ENCODE measurements at regions not wholly inside any gene's neighbourhood (a gene's known extent, or its start where the extent isn't known, plus 50 kb on each side); places are given as distances from the start of the nearest gene placed in this dataset.

DNA sequence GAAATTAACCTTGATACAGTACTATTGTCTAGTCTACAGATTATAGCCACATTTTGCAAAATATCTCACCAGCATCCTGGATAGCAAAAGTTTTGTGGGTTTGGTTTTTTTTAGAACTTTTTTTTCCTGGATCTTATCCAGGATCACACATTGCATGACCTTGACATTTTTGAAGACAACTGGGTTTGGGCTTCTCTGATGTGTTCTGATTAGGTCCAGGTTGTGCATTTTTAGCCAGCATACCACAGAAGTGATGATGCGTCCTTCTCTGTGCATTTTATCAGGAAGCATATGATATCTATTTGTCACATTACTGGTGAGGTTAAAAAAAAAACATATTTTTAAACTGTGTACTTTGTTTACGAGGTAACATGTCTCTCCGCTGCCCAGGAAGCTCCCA is 221.0 kb upstream of the OSR1 start:
- DNase-seq, result no peak

DNA sequence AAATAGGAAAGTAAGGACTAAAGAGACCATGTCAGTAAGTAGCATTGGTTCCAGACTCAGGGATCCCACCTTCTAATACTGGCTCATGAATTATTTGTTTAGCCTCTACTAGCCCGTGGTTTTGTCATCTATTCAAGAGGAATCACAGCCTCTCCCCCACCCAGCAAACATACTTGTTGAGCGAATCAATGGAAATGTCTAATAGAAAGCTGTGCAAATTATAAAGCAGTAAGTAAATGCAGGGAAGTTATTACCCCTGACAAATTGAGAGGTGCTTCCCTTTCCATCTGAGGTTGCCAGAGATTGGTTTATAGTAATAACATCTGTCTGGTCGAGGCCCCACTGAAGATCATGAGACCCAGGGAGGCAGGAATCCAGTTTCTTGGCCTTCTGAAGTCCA is 219.3 kb upstream of the OSR1 start:
- no peak for DNase-seq

DNA sequence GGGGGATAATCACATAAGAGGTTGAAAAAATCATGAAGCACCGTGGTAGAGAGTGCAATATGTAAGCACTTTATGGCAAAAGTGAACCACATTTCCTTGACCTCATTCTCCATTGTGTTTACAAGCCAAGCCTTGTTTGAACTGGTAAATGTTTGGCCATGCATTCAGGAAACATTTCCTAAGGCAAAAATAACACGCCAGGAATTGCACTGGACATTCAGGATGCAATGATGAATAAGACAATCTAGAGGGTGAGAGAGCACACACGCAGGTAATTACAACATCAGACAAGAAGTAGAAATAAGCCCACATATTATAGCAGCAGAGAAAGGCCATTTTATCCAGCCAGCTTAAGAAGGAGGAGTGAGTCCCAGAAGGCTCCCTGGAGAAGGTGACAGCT is 218.0 kb upstream of the OSR1 start:
- DNase-seq, result no peak

DNA sequence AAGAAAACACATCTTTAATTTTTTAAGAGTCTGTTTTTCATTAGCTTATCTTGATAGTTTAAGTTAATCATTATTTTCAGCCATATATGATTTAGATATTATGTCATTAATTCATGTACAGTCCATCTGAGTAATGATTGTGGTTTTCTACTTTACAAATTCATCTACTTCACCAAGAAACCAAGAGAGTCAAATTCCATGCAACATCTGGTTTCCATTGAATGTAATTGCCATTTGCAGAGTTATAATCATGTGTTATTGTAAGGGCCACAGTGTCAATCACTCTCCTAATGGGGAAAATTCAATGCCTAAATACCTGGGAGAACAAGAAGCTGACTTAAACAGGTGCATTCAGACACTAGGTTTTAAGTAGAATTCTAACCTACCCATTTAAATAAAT is 217.2 kb upstream of the OSR1 start:
- DNase-seq, result no peak

DNA sequence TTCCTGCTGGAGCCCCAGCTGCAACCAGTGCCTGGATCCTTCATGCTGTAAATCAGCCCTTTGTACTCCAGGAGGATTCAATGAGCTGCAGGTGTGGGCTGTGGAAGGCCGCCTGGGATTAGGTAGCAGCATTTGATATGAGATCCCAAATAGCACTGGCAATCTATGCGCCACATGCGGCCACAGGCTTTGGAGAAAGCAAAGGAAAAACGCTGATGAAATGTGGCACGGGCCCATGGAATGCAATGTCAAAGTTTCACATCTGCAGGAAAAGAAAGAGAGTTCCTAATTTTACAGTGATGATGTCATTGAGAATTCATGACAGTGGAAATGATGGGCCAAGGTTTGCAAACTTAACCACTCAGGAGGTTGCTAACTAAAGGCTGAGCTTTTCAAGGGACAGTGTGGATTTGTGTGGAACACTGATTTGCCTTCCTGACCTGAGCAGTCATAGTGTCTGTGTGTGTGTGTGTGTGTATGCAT is 216.4 kb upstream of the OSR1 start:
- DNase-seq, result no peak

DNA sequence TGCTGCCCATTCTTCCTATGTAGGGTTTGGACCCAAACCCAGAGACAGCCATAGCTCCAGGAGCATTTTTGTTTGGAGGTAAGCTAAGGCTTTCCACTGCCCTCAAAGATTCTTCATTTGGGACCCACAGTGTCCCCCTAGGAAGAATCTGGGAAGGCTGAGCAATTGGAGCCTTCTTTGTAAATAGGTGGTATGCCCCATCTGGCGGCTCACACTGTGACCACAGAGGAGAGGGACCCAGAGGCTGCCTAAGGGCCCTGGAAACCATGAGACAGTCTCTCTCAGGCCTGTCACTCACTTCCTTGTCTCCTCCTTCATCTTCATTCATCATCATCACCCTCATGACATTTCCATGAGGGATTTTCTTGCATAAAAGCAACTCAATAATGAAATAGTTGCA is 215.4 kb upstream of the OSR1 start:
- no peak for DNase-seq

DNA sequence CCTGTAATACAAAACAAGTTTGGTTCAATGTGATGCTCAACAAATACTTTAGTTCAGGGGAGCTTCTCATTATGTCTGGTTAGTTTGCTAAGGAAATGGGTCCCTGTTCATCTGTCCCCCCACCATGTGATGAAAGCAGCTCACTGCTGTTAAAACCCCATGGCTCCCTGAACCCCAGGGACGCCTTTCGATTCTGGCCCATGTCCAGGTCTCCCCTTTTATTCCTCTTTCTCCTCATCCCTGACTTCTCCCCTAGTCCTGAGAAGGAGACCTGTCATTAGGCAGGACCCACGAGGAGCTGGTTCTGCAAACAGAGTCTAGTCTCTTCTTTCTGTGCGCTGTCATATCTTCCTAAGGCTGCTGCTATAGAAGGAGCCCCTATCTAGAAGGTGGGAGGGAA is 213.3 kb upstream of the OSR1 start:
- no peak for DNase-seq

DNA sequence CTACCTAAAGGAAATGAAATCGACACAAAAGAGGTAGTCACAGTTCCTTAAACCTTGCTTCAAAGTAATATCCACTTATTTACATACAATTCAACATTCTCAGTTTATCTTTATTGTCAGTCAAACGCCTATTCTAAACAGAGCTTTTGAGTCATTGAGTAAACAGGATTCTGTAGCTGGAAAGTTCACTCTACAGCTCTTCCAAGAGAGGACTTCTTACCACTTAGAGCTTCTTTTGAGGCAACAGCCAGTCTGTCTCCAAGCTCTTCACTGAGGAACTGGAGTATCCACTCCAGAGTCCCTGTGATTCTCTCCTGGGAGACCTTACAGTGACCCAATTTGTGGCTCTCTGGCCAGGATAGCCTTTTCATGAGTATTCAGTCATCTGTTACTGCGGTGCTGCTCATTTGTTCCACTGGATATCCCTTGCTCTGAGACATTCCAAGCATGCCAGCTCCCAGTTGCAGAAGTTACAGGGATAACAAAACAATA is 210.9 kb upstream of the OSR1 start:
- DNase-seq, result no peak

DNA sequence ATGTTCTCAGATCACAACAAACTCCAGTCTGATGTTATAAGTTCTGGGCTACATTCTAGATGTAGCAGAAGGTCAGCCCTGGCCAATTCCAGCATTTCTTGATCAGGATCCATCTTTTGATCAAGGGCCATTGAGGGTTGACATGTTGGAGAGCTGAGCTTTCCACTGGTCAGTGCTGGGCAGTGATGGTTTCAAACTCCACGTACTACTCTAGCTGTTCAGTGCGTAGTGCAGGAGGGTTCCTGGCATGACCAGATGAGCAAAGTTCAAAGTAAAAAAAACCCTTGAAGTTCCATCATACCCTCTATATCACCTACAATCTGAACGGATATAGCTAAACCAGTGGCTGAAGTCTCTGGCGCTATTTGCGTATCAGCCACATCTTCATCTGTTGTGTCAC is 210.4 kb upstream of the OSR1 start:
- no peak for DNase-seq

DNA sequence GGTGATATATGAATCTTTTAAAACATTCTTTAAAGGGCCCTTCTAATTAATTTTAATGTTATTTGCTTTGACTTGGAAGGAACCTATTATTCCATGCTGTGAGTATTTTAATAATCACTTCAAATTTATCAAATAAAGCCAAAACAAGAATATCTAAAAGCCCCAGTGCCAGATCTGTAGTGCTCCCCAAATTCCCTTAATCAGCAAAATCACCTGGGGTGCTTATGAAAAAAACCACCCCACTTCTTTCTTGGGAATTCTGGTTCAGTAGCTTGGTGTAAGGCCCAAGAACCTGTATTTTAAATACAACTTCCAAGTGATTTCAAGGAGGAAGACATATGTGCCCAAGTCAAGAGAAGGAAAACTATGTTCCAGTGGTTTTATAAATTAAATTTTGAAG is 202.4 kb upstream of the OSR1 start:
- DNase-seq, result no peak

DNA sequence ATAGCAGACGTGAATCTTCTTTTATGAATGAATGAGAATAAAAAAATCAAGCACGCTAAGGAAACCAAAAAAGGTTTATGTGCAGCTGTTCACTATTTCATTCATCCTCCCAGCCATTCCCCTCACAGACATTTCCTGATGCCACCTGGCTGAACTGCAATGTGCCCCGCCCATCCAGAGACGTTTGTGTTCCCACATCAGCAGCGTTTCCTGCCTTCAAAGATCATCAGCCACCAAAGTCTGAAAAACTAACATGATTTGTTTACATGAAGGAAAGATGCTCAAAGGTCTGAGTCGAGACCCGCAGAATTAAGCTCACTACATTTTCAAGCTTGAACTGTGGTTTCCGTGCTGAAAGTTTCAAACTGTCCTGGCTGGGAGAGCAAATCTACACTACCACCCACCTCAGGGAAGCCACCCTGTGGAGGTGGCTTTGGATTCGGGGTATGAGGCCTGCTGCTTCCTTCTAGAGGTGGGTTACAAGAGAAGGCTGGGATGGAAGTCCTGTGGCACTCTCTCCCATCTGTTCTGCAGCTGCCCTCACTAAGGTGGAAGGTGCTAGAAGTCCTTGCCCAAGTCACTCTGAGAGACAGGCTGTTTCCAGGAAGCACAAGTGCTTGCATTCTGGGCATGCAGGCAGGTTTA is 201.3 kb upstream of the OSR1 start:
- no peak for DNase-seq

DNA sequence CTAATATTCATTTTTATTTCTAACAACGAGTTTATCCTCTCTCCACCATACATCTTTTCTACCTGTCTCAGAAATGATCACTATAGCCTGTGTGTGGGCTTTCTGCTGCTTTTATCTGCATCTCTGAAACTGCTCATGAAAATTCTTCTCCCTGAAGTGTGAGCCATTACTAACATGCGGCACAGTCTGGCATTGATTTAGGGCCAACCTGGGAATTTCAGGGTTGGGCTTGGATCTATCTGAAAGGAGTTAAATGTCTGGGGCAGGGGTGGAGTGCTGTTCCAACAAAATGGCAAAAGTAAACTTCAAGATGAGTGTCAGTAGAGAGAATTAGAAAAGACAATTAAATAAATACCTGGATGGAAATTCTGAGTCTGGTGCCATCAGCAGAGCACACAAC is 198.2 kb upstream of the OSR1 start:
- no peak for DNase-seq

DNA sequence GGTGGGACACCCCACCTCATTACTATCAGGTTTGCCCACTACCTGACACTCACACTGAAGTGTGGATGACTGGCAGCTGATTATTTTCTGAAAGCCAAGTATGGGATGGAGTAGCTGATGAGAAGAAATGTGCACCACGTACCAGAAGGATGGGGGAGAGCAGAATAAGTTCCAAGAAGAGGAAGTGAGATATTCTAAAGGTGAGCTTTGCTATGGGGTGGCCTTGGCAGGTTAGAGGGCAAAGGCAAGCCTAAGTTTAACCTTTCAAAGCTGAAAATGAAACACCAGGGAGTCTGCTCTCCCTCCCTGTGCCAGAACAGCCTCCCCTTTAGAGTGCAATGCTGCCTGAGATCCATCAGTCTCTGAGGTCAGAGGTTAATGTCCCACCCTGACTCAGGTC is 196.1 kb upstream of the OSR1 start:
- no peak for DNase-seq

DNA sequence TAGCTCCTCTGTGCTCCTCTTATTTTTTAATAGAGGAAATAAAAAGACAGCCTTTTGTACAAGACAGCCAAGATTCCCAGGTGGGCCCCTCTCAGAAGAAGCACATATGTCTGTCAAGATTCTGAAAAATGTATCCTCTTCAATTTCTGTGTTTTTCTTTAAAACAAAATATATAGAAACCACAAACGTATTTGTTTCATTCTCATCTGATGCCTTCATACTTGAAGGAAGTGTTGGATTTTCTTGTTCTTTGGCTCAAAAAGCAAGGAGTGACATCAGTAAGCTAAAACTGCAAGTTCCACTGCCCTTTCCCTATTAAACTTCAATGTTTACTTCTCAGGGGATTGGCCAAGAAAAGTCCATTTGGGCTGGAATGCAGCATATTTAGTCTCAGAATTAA is 193.8 kb upstream of the OSR1 start:
- DNase-seq, result no peak

DNA sequence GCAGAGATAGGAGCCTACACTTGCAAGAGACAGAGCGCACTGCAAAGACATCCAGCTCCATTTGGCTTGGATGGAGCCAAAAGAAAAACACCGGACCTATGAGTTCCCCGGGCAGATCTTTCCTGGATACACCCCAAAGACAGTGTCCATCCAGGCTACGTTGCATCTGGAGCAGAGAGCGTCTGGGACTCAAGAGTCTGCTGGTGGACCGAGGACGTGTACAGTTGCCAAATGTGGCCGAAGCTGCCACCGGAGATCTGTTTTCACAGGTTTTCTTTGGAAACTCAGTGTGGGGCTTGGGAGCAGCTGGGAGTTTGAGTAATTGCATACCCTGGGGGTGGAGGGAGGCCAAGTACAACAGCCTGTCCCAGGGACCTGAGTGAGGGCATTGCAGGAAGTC is 192.3 kb upstream of the OSR1 start:
- no peak for DNase-seq

DNA sequence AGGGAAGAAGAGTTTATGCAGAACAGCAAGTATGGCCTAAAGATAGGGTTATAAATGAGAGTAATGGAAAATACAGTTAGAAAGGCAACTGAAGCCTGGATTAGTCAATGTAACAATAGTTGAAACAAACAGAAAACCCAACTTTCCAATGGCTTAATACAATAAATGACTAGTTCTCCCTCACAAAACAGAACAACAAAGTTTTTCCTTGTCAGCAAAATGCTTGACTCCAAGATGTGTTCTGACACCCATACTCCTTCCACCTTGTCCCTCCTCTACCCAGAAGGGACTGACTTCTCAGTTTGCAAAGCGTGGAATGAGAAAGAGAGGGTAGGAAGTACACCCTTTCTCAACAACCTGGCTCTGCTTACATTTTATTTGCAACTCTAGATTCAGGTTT is 191.4 kb upstream of the OSR1 start:
- DNase-seq, result no peak

DNA sequence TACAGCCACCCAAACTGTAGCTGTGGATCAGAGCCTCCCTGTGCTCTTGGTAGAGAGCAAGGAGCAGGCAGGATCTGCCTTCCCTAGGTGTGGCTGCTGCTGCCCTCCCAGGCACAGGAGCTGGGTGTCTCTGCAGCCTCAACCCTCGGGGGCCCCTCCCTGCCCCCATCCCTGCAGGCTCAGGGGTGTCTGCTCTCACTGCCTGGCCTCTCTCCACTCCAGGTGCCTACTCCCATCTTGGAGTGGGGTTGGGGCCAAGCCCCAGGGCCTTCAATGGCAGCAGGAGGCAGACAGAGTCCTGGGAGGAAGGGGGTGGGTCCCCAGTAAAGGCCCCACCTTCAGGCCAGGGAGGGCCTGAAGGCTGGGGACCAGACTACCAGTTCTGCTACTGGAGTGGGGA is 189.7 kb upstream of the OSR1 start:
- DNase-seq, result no peak

DNA sequence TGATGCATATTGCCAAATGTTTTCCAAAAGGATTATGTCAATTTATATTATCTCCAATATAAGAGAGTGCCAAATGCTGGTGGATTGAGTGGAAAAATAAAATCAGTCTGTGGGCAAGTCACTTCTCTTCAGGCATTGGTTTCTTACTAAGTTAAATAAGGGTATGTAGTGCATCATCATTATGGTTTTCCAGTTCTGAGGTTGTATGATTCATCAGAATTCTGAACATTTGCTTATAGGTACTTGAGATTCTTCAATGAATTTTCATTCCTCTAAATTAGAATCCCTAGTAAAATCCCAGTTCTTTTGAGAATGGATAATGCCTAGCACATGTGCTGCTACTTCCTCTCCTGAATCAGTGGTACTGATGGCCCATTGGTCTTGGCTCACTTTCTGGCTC is 188.9 kb upstream of the OSR1 start:
- no peak for DNase-seq

DNA sequence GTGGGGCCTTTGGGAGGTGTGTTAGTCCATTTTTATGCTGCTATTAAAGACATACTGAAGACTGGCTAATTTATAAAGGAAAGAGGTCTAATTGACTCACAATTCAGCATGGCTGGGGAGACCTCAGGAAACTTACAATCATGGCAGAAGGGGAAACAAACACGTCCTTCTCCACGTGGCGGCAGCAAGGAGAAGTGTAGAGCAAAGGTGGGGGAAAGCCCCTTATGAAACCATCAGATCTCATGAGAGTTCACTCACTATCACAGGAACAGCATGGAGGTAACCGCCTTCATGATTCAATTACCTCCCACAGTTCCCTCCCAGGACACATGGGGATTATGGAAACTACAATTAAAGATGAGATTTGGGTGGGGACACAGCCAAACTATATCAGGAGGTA is 187.1 kb upstream of the OSR1 start:
- DNase-seq, result no peak

DNA sequence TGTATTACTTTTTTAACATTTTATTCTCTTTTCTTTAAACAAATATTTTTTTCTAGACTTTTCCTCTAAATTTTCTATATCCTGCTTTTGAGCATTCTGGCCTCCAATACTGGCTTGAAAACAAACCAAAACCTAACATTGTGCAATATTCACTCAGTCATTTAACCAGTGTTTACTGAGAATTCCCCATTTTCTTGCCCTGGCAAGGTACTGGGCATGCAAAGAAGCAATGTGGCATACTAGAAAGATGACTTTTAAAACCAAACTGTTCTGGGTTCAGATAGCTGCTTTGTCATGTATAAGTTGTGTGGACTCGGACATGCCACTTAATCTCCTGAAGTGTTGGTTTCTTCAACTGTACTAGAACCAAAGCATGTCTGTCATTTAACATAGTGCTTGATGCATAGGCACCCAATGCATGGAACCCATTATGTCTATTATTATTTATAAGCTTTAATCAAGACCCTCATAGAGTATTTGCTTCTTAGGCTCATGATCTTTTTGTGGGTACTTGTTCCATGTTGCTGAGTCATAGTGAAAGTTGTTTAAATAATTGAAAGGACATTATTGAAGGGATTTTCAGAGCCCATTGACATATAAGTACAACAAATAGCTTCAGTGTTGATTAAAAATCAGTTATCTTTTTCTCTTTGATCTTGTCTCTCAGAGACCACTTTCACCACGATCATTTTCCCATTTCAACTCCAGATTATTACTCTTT is 185.4 kb upstream of the OSR1 start:
- no peak for DNase-seq

DNA sequence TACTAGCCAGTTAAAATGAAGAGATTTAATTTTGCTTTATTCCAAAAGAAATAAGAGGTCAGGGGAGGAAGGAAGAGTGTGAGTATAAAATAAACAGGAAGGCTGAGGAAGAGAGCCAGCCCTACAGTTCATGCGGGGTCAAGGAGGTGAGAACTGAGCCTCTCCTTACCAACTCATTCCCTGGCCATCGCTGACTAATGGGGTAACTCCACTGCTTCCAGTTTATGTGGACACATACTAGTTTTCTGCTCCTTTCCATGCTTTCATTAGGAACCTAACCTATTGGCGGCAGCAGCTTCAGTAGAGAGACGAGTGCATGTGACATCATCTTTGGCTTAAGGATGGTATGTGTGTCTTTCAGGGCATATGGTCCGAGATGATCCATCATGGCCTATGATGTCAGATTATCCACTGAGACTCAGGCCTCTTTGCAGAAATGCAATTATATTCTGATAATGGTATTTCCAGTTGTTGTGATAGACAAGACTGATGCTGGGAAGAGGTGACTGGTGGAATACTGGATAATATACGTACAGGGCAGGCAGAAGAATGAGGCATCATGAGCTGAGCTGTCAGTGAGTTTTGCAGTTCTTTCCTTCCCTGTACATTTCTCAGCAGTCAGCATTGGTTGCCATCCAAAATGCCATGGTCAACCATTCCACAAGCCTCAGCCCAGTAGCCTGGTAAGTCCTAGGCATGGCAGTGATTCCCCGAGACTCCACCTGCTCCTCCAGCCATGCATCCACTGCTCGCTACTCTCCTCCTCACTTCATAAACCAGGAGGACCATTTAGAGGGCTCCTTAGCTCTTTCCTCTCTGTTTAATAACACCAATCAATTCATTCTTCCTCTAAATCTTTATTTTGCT is 184.6 kb upstream of the OSR1 start:
- no peak for DNase-seq

DNA sequence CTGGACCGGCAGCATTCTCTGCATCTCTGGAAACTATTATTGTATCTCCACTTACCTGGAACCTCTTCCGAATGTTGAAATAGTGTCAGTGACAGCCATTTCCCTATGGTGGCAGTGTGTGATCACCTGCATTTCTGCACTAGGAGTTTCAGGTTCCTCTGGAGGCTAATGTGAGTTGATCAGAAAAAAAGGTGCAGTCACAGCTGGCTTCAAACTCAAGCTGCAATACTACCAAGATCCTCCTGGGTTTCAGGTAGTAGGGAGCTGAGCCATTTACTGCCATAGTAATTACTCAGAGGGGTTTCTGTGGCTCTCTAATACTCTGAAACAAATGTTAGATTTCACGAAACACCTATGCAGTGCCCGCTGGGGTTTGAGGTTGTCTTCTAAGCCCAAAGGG is 183.5 kb upstream of the OSR1 start:
- DNase-seq, result no peak

DNA sequence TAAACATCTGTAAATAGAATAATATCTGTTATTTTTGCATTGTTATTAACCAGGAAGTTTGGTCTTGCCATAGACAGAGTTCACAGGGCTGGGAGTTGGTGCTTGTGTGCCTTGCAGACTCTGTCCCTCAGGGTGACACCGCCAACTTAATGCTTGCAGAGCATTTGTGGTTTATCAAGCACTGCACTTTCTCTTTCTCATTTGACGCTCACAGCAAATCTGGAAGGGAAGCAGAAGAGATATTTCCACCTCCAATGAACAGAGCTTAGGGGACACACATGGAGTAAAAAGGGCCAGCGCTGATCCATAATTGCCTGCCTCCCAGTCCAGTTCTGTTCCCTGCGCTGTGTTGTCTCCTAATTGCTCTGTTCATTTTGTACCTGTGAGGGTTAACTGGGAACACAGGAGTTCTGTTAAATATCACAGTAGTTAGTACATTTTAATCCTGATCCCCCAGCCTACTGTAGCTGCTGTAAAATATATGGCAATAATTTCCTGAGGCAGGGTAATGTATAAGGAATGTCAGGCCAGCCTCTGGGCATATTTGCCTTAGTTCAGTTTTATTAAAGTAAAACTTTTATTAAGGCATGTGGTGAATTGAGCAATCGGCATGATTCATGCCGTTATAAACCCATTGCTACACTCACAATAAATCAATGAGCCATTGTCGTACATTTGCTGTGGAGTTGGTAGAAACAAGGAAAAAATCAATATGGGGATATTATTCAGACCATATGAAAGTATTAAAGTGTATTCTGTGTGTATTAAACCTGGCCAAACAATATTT is 182.5 kb upstream of the OSR1 start:
- DNase-seq, result no peak

Data from COR-L47 (cell line).